HG03280 (cell line): ENCODE measurements at regions not wholly inside any gene's neighbourhood (a gene's known extent, or its start where the extent isn't known, plus 50 kb on each side); places are given as distances from the start of the nearest gene placed in this dataset.

Source experiments
- ATAC-seq: cut with Tn5 transposase; IDR thresholded peaks from one replicate; pipeline ENCODE4 v1.9.1; 2021; ENCODE audit warnings: mild to moderate bottlenecking, moderate library complexity; ENCODE audit not compliant: unreplicated experiment

- ATAC-seq = no peak
Measured at GRCh38 chr4:179836179-179837075, 2394.2 kb upstream of the AGA start.

GRCh38 chr4:179843370-179843769, 2399.8 kb upstream of the TENM3 start:
- no peak for ATAC-seq

- ATAC-seq = no peak
Measured at GRCh38 chr4:179855469-179855868, 2387.7 kb upstream of the TENM3 start.

GRCh38 chr4:179858221-179858620, 2385.0 kb upstream of the TENM3 start:
- no peak for ATAC-seq

- ATAC-seq = peak; percentile 75
Measured at GRCh38 chr4:179867300-179867878, 2375.8 kb upstream of the TENM3 start.

GRCh38 chr4:179871726-179872125, 2371.5 kb upstream of the TENM3 start:
- ATAC-seq = no peak

- ATAC-seq = no peak
Measured at GRCh38 chr4:179872755-179873154, 2370.4 kb upstream of the TENM3 start.

- no peak for ATAC-seq
Measured at GRCh38 chr4:179880756-179881155, 2362.4 kb upstream of the TENM3 start.

GRCh38 chr4:179894066-179894778, 2349.0 kb upstream of the TENM3 start:
- ATAC-seq = no peak

- no peak for ATAC-seq
Measured at GRCh38 chr4:179919587-179919986, 2323.6 kb upstream of the TENM3 start.

- no peak for ATAC-seq
Measured at GRCh38 chr4:179927473-179927872, 2315.7 kb upstream of the TENM3 start.

- no peak for ATAC-seq
Measured at GRCh38 chr4:179941911-179942310, 2301.3 kb upstream of the TENM3 start.

- ATAC-seq = no peak
Measured at GRCh38 chr4:179976777-179977176, 2266.4 kb upstream of the TENM3 start.

- ATAC-seq = no peak
Measured at GRCh38 chr4:179977378-179977777, 2265.8 kb upstream of the TENM3 start.

- ATAC-seq = no peak
Measured at GRCh38 chr4:179981161-179981560, 2262.0 kb upstream of the TENM3 start.

GRCh38 chr4:179989975-179990374, 2253.2 kb upstream of the TENM3 start:
- peak; percentile 59 for ATAC-seq

GRCh38 chr4:180009316-180009715, 2233.9 kb upstream of the TENM3 start:
- no peak for ATAC-seq

- no peak for ATAC-seq
Measured at GRCh38 chr4:180028682-180029081, 2214.5 kb upstream of the TENM3 start.

GRCh38 chr4:180031330-180031729, 2211.9 kb upstream of the TENM3 start:
- ATAC-seq = no peak

- ATAC-seq = no peak
Measured at GRCh38 chr4:180041576-180041975, 2201.6 kb upstream of the TENM3 start.

- ATAC-seq = no peak
Measured at GRCh38 chr4:180052629-180053028, 2190.6 kb upstream of the TENM3 start.

- ATAC-seq = no peak
Measured at GRCh38 chr4:180054291-180054690, 2188.9 kb upstream of the TENM3 start.
